Activated naive CD8-positive, alpha-beta T cell (primary cell): ENCODE measurements at regions not wholly inside any gene's neighbourhood (a gene's known extent, or its start where the extent isn't known, plus 50 kb on each side); places are given as distances from the start of the nearest gene placed in this dataset.
"Not testable (repeated sequence)": the region's sequence is repeated elsewhere in the genome, so short reads cannot be mapped to it uniquely, and the experiment has no call there.

Source experiments
- H3K27ac Mint-ChIP-seq: one replicate; pipeline ENCODE4 v1.8.0; 2021; ENCODE audit warnings: mixed read lengths
- H3K27me3 Mint-ChIP-seq: one replicate; pipeline ENCODE4 v1.8.0; 2021; ENCODE audit warnings: mixed read lengths
- H3K36me3 Mint-ChIP-seq: one replicate; pipeline ENCODE4 v1.8.0; 2021; ENCODE audit warnings: mixed read lengths
- H3K4me1 Mint-ChIP-seq: one replicate; pipeline ENCODE4 v1.8.0; 2021; ENCODE audit warnings: low read depth, mixed read lengths
- H3K4me3 Mint-ChIP-seq: one replicate; pipeline ENCODE4 v1.8.0; 2021; ENCODE audit warnings: mild to moderate bottlenecking, mixed read lengths
- H3K9me3 Mint-ChIP-seq: one replicate; pipeline ENCODE4 v1.8.0; 2021; ENCODE audit warnings: low read depth, mixed read lengths

DNA sequence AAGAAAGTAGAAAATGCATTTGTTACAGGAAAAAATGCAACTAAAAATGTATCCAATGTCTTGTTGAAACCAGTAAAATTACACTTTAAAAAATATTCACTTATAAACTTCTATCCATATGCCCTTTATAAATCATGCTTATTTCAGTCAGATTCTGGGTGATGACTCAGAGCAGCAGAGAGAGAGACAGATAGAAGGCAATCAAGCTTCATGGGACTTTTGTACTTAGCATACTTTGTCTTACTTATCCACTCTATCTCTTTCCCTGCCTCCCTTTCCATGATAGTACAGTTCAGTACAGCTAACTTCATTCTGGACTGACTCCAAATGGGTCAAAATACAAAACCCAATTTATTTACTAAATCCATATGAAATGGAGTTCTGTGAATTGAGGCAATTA, 1438.2 kb downstream of the ZPLD1 start:
- H3K4me3 Mint-ChIP-seq = no peak overlapping the region
- H3K27me3 Mint-ChIP-seq = no peaks in the 10 kb centered on the region
- no peaks in the 10 kb centered on the region for H3K9me3 Mint-ChIP-seq
- no peaks in the 10 kb centered on the region for H3K36me3 Mint-ChIP-seq
- H3K4me1 Mint-ChIP-seq = no peaks in the 10 kb centered on the region
- H3K27ac Mint-ChIP-seq = no peak overlapping the region

DNA sequence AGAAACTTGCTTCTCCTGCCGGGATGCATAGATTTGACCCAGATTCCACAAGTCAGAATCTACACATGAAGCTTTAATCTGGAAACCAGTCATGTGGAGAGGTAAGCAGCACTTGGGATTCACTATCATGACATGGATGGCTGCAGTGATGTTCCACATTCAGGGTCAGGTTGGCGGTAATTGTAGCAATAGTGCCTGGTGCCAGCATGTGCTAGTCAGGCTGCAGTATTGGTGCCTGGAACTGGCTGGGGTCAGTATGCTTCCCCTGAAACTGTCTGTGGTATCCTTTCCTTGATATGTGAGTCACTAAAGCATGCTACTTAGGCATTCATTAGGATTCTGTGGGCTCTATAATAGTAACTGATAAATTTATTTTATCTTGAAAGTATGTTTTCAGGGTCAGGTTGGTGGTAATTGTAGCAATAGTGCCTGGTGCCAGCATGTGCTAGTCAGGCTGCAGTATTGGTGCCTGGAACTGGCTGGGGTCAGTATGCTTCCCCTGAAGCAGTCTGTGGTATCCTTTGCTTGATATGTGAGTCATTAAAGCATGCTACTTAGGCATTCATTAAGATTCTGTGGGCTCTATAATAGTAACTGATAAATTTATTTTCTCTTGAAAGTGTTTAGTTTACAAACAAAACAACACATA, 1439.2 kb downstream of the ZPLD1 start:
- Mint-ChIP-seq H3K27me3 (no peaks in the 10 kb centered on the region), H3K9me3 (no peaks in the 10 kb centered on the region), H3K27ac (no peak overlapping the region), H3K4me3 (no peak overlapping the region), H3K4me1 (no peaks in the 10 kb centered on the region), H3K36me3 (no peaks in the 10 kb centered on the region)

DNA sequence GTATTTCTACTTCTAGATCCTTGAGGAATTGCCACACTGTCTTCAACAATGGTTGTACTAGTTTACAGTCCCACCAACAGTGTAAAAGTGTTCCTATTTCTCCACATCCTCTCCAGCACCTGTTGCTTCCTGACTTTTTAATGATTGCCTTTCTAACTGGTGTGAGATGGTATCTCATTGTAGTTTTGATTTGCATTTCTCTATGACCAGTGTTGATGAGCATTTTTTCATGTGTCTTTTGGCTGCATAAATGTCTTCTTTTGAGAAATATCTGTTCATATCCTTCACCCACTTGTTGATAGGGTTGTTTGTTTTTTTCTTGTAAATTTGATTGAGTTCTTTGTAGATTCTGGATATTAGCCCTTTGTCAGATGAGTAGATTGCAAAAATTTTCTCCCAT, 1447.0 kb downstream of the ZPLD1 start:
- H3K9me3 Mint-ChIP-seq, H3K4me1 Mint-ChIP-seq, H3K4me3 Mint-ChIP-seq, H3K27me3 Mint-ChIP-seq, H3K27ac Mint-ChIP-seq, H3K36me3 Mint-ChIP-seq: not testable (repeated sequence)

DNA sequence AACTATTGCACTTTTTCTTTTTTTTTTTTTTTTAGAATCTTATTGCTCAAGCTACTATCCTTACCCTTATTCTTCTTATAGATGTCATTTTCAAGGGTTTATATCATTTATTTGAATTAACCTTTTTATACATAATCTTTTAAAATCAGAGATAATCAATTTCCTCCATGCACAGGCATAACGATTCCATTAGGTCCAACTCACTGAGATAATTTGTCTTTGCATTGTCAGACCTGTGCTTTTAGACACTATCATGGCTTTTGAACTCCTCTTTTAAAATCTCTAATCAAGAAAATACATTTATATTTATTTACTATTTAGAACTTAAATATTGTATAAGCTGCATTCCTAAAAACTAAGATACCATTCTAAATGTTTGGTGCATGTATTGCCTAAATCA, 1454.9 kb downstream of the ZPLD1 start:
- no peaks in the 10 kb centered on the region for H3K9me3 Mint-ChIP-seq
- no peaks in the 10 kb centered on the region for H3K4me1 Mint-ChIP-seq
- no peaks in the 10 kb centered on the region for H3K36me3 Mint-ChIP-seq
- H3K27ac Mint-ChIP-seq = no peak overlapping the region
- H3K27me3 Mint-ChIP-seq = no peaks in the 10 kb centered on the region
- H3K4me3 Mint-ChIP-seq = no peak overlapping the region

DNA sequence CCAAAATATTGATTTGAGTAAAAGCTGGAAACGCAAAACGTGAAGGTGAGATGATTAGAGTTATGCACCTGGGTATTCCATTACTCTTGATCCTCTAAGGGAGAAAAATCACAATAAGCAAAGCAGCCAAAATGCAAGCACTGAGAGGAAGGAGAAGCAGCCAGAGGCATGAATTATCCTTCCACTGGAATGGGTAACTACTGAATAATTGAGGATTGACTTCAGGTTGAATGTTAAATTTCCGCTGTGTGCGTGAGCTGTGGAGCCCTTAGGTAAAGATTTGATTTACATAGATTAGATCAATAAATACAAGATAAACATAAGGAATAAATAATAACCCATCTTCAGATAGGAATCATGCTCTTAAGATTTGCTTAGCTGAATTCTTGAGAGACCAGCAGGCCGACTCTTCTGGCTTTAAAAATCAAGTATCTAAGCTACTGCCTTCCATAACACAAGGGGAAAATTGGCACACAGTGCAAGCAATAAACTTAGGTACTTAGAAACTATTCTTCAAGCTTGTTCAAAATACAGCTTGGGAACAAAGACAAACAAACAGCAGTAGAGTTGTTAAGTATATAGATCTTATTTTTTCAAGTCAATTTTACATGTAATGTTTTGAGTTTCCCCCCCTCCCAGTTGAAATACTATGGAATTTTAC, 1459.5 kb downstream of the ZPLD1 start:
- Mint-ChIP-seq H3K36me3 (no peaks in the 10 kb centered on the region), H3K9me3 (peaks cover 5% of the 10 kb centered on the region), H3K4me3 (no peak overlapping the region), H3K27me3 (no peaks in the 10 kb centered on the region), H3K4me1 (no peaks in the 10 kb centered on the region), H3K27ac (no peak overlapping the region)

DNA sequence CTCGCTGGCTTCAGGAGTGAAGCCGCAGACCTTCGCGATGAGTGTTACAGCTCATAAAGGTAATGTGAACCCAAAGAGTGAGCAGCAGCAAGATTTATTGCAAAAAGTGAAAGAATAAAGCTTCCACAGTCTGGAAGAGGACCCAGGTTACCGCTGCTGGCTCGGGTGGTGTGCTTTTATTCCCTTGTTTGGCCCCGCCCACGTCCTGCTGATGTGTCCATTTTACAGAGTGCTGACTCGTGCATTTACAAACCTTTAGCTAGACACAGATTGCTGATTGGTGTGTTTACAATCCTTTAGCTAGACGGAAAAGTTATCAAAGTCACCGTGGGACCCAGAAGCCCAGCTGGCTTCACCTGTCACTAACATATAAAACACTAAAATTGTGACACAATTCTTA, 1464.5 kb downstream of the ZPLD1 start:
- Mint-ChIP-seq H3K4me3 (no peak overlapping the region), H3K27ac (no peak overlapping the region), H3K4me1 (no peaks in the 10 kb centered on the region), H3K36me3 (no peaks in the 10 kb centered on the region), H3K27me3 (no peaks in the 10 kb centered on the region), H3K9me3 (peaks cover 5% of the 10 kb centered on the region)

DNA sequence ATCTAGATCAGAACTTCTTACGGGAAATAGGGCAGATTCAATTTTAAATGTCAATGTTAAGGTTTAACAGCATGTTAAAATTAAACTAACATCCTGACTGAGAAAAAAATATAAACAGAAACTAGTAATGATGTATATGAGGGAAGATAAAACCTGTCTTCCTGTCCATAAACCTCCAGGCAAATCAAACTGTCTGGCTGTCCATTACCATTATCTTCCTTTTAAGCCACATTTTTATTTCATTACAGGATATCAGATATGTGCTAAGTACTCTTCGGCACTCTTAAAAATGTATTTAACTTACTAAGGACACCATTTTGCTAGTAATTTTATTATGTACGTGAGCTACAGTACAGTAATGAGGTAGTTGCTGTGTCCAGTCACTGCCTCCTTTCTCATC, 1461.7 kb upstream of the ALCAM start:
- H3K27me3 Mint-ChIP-seq = no peaks in the 10 kb centered on the region
- no peak overlapping the region for H3K27ac Mint-ChIP-seq
- no peaks in the 10 kb centered on the region for H3K36me3 Mint-ChIP-seq
- H3K9me3 Mint-ChIP-seq = peaks cover 3% of the 10 kb centered on the region
- H3K4me1 Mint-ChIP-seq = no peaks in the 10 kb centered on the region
- H3K4me3 Mint-ChIP-seq = no peak overlapping the region

DNA sequence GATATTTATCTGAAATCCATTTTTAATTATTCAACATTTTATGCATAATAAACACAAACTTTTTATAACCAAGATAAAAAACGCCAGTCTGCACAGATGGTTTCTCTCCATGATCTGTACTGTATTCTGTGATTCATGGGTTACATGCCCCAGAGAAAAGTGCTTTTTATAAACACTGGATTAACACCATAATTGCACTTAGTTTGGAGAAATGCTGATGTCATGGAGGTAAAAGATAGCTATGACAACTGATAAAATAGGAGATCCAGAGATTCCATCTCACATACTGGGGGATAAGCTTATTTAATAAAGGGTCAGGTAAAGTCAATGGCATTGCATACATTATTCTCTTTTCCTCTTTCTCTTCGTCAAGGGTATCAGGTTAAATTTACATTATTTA, 1460.4 kb upstream of the ALCAM start:
- Mint-ChIP-seq H3K27me3 (no peaks in the 10 kb centered on the region), H3K4me1 (no peaks in the 10 kb centered on the region), H3K4me3 (no peak overlapping the region), H3K9me3 (peaks cover 3% of the 10 kb centered on the region), H3K27ac (no peak overlapping the region), H3K36me3 (no peaks in the 10 kb centered on the region)

DNA sequence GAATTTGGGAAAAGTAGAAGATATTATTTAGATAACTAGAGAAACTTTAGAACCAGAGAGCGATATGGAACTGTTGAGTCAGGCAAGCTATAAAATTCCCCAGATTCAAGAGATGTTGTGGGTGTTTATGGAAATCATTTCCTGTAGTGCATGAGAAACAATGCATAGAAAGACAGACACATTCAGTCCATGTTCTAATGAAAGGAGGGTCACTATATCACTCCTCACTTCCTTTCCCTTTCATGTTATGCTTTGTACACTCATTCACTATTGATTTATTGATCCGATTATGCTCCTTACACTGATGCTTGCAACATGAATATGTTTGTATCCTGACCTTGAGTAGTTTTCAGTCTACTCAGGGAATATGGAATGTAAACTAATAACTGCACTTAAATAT, 1459.9 kb upstream of the ALCAM start:
- Mint-ChIP-seq H3K36me3 (no peaks in the 10 kb centered on the region), H3K4me3 (no peak overlapping the region), H3K27ac (no peak overlapping the region), H3K9me3 (peaks cover 3% of the 10 kb centered on the region), H3K27me3 (no peaks in the 10 kb centered on the region), H3K4me1 (no peaks in the 10 kb centered on the region)

DNA sequence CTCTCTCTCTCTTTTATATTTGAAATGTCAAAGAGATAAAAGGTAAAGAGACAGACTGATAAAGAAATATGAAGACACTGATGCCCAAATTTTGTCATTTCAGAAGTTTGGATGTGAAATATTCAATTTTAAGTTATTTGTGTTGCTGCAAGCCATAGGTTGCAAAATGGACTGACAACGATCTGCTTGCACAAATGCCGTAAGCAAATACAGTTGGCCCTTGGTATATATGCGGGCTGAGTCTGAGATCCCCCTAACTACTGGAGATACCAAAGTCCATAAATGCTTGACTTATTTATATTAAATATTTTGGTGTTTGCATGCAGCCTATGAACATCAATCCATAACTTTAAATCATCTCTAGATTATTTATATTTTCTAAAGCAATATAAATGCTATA, 1459.1 kb upstream of the ALCAM start:
- H3K4me3 Mint-ChIP-seq = no peak overlapping the region
- no peaks in the 10 kb centered on the region for H3K36me3 Mint-ChIP-seq

DNA sequence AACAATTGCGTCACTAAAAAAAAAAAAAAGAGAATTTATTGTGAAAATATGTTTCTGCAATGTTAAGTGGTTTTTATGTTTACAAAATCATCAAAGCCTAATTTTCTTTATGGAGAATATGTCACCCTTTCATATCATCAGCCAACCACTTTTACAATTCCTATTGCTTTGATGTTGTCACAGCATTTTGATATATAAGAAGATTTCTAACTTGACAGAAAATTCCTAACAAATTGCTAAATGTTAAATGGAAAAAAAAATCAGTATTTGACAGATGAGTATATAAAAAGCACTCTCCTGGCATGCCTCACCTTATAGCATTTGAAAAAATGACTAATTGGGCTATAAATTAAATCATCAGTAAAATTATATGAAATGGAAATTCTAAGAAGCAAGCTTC, 1457.3 kb upstream of the ALCAM start:
- Mint-ChIP-seq H3K4me1 (no peaks in the 10 kb centered on the region), H3K36me3 (no peaks in the 10 kb centered on the region), H3K4me3 (no peak overlapping the region), H3K27me3 (no peaks in the 10 kb centered on the region), H3K27ac (no peak overlapping the region), H3K9me3 (peaks cover 3% of the 10 kb centered on the region)

More for the DNA sequence above, 1459.1 kb upstream of the ALCAM start:
- H3K4me1 Mint-ChIP-seq = no peaks in the 10 kb centered on the region
- no peaks in the 10 kb centered on the region for H3K27me3 Mint-ChIP-seq
- no peak overlapping the region for H3K27ac Mint-ChIP-seq
- peaks cover 3% of the 10 kb centered on the region for H3K9me3 Mint-ChIP-seq

DNA sequence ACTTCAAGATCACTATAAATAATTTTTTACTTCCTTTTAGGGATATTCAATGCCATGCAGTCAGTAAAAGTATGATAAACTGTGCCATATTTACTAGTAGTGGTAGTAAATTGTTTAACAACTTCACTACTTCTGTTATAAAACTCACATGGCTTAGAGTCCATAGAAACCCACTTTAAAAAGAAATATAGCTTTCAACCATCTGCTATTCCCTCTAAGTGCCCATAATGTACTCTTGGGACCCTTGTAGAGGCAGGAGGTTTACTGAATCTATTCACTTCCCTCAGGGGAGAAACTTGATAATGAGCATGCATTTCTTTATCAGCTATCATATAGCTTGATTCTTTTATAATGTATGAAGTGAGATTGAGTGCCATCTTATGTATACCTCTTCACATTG, 1448.4 kb upstream of the ALCAM start:
- Mint-ChIP-seq H3K4me3 (no peak overlapping the region), H3K4me1 (no peaks in the 10 kb centered on the region), H3K9me3 (no peaks in the 10 kb centered on the region), H3K27me3 (no peaks in the 10 kb centered on the region), H3K27ac (no peak overlapping the region), H3K36me3 (no peaks in the 10 kb centered on the region)

DNA sequence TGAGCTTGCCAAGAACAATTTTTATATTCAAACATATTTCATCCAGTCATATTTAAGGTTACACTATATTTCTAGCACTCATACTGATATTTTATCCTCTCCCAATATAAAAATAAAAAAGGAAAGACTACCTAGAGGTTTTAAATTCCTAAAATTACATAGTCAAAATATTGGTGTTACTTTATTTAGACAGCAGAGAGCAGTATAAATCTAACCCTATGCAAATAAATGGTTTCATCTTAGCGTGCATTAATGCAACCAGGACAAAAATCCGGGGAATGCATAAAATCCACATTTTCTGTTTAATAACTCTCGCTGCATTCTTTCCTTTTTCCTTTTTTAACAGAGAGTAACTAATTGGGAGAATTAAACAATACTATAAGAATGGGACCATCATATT, 1447.4 kb upstream of the ALCAM start:
- Mint-ChIP-seq H3K4me3 (no peak overlapping the region), H3K27ac (no peak overlapping the region), H3K27me3 (no peaks in the 10 kb centered on the region), H3K9me3 (peaks cover 3% of the 10 kb centered on the region), H3K4me1 (no peaks in the 10 kb centered on the region), H3K36me3 (no peaks in the 10 kb centered on the region)

DNA sequence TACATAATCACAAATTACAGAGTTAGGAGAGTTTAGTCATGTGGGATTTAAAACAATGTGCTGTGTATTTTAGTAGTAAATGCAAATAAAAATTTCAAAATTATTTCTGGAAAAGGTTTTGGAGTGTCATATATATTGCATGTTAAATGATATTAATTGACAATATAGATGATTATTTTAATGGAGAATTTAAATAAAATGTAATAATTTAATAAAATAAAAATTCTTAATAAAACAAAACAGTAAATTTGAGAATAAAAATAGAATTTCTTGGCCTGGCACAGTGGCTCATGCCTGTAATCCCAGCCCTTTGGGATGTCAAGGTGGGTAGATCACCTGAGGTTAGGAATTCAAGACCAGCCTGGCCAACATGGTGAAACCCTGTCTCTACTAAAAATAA, 1442.8 kb upstream of the ALCAM start:
- H3K36me3 Mint-ChIP-seq = no peaks in the 10 kb centered on the region
- no peak overlapping the region for H3K4me3 Mint-ChIP-seq
- H3K4me1 Mint-ChIP-seq = no peaks in the 10 kb centered on the region
- no peak overlapping the region for H3K27ac Mint-ChIP-seq
- peaks cover 10% of the 10 kb centered on the region for H3K9me3 Mint-ChIP-seq
- H3K27me3 Mint-ChIP-seq = no peaks in the 10 kb centered on the region

DNA sequence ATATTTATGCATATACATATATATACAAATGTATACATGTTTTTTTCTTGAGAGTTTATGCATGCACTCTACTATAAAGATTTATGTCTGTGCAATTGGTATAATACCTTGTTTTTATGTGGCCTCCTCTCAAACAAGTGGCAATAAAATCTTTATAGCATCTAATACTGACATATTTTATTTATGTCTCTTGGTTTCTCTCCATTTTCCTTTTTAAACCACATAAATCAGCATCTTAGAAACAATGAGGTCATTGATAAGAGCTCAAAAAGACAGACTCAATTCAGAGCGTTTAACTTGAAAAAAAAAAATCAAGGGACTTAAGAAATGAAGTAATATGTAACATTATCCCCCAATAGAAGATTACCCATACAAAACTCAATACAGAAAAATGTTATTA, 1442.2 kb upstream of the ALCAM start:
- Mint-ChIP-seq H3K36me3 (no peaks in the 10 kb centered on the region), H3K4me1 (no peaks in the 10 kb centered on the region), H3K4me3 (no peak overlapping the region), H3K27ac (no peak overlapping the region), H3K9me3 (peaks cover 10% of the 10 kb centered on the region), H3K27me3 (no peaks in the 10 kb centered on the region)

DNA sequence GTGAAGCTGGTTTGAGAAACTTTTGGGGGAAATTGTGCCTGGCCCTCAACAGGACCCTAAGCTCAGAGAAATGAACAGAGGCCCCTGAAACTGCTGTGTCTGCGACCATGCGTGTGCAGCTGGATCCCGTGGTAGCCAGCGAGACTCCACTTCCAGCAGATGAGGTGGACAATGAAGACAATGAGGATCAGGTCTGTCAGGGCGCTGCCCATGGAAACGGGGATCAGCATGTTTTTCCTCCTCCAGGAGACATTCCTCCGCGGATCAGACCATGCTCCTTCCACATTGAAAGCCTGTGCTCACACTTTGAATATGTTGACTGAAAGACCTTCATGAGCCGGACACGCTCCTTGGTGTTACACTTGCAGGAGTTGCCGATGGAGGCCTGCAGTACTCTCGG, 1439.8 kb upstream of the ALCAM start:
- H3K9me3 Mint-ChIP-seq = peaks cover 10% of the 10 kb centered on the region
- H3K27ac Mint-ChIP-seq = no peak overlapping the region
- no peaks in the 10 kb centered on the region for H3K36me3 Mint-ChIP-seq
- no peak overlapping the region for H3K4me3 Mint-ChIP-seq
- H3K4me1 Mint-ChIP-seq = no peaks in the 10 kb centered on the region
- H3K27me3 Mint-ChIP-seq = no peaks in the 10 kb centered on the region
